DOHH2 (cell line): ENCODE measurements at regions not wholly inside any gene's neighbourhood (a gene's known extent, or its start where the extent isn't known, plus 50 kb on each side); places are given as distances from the start of the nearest gene placed in this dataset.

Experiments
- H3F3A ChIP-seq: fragments of 200-600 bp; sonication (generic), shearing (Covaris generic); 2 replicates; pipeline ENCODE4 v1.6.0; 2016; ENCODE audit warnings: antibody characterized with exemption, mild to moderate bottlenecking; ENCODE audit not compliant: control insufficient read depth, insufficient read depth
- H3K27ac ChIP-seq: fragments of 200-600 bp; sonication (generic); 2 replicates; pipeline ENCODE4 v1.5.1; 2014; ENCODE audit warnings: low read depth, mild to moderate bottlenecking, low read length, moderate library complexity
- H3K27me3 ChIP-seq: fragments of 200-600 bp; sonication (generic); 2 replicates; pipeline ENCODE4 v1.6.1; 2014; ENCODE audit warnings: mild to moderate bottlenecking, low read length, mixed read lengths; ENCODE audit not compliant: control insufficient read depth
- H3K36me3 ChIP-seq: fragments of 200-600 bp; sonication (generic); 2 replicates; pipeline ENCODE4 v1.6.1; 2014; ENCODE audit warnings: mild to moderate bottlenecking, low read length, moderate library complexity, mixed read lengths; ENCODE audit not compliant: control insufficient read depth
- H3K4me1 ChIP-seq: fragments of 200-600 bp; sonication (generic); 2 replicates; pipeline ENCODE4 v1.6.1; 2014; ENCODE audit warnings: mild to moderate bottlenecking, low read length, mixed read lengths; ENCODE audit not compliant: control insufficient read depth
- H3K4me2 ChIP-seq: fragments of 200-600 bp; sonication (generic); 2 replicates; pipeline ENCODE4 v1.6.0; 2014; ENCODE audit warnings: mild to moderate bottlenecking, low read length, moderate library complexity
- H3K4me3 ChIP-seq: fragments of 200-600 bp; sonication (generic); 2 replicates; pipeline ENCODE4 v1.5.1; 2014; ENCODE audit warnings: mild to moderate bottlenecking, low read length, mixed read lengths
- H3K79me2 ChIP-seq: fragments of 200-600 bp; sonication (generic); 2 replicates; pipeline ENCODE4 v1.6.1; 2014; ENCODE audit warnings: mild to moderate bottlenecking, low read length, mixed read lengths; ENCODE audit not compliant: control insufficient read depth
- H3K9me2 ChIP-seq: fragments of 200-600 bp; sonication (generic); replicated peaks from 2 replicates; pipeline ENCODE4 v1.6.1; 2014; ENCODE audit warnings: mild to moderate bottlenecking, low read length, mixed read lengths; ENCODE audit not compliant: control insufficient read depth
- H3K9me3 ChIP-seq: fragments of 200-600 bp; sonication (generic); 2 replicates; pipeline ENCODE4 v1.6.1; 2014; ENCODE audit warnings: antibody characterized with exemption, low read length, mixed read lengths; ENCODE audit not compliant: control insufficient read depth, insufficient read depth
- H4K20me1 ChIP-seq: fragments of 200-600 bp; sonication (generic); 2 replicates; pipeline ENCODE4 v1.6.0; 2014; ENCODE audit warnings: low read depth, mild to moderate bottlenecking, antibody characterized with exemption, low read length, moderate library complexity; ENCODE audit not compliant: control insufficient read depth, insufficient read depth
- CTCF ChIP-seq: fragments of 200-600 bp; sonication (generic); IDR thresholded peaks from one replicate; pipeline ENCODE4 v1.5.1; 2014; ENCODE audit warnings: antibody characterized with exemption, mild to moderate bottlenecking, low read depth, low read length; ENCODE audit not compliant: poor library complexity, severe bottlenecking
- EZH2phosphoT487 ChIP-seq: fragments of 200-600 bp; sonication (generic); IDR thresholded peaks from 2 replicates; pipeline ENCODE4 v1.6.1; 2017; ENCODE audit warnings: borderline replicate concordance, mild to moderate bottlenecking, antibody characterized with exemption, low read length, moderate library complexity, mixed read lengths

- H4K20me1 ChIP-seq, result no peaks in the 10 kb centered on the region
- H3K27me3 ChIP-seq, result no peaks in the 10 kb centered on the region
- H3K9me2 ChIP-seq, result no peaks in the 10 kb centered on the region
- no peaks in the 10 kb centered on the region for H3K36me3 ChIP-seq
- TF ChIP-seq CTCF (no peak), EZH2phosphoT487 (no peak)
- H3K4me2 ChIP-seq, result no peak overlapping the region
- no peaks in the 10 kb centered on the region for H3F3A ChIP-seq
- H3K27ac ChIP-seq, result no peak overlapping the region
- H3K4me1 ChIP-seq, result peaks cover 22% of the 10 kb centered on the region
- no peak overlapping the region for H3K4me3 ChIP-seq
- H3K9me3 ChIP-seq, result no peaks in the 10 kb centered on the region
- H3K79me2 ChIP-seq, result no peaks in the 10 kb centered on the region
These were observed 87.5 kb upstream of the DAZL start for GRCh38 chr3:16692486-16693344.

- no peak for TF ChIP-seq CTCF
- no peak for TF ChIP-seq EZH2phosphoT487
- Histone ChIP-seq H4K20me1 (no peaks in the 10 kb centered on the region), H3K79me2 (no peaks in the 10 kb centered on the region), H3K27me3 (no peaks in the 10 kb centered on the region), H3K4me3 (no peak overlapping the region), H3K27ac (no peak overlapping the region), H3K4me1 (peaks cover 28% of the 10 kb centered on the region), H3K36me3 (no peaks in the 10 kb centered on the region), H3F3A (no peaks in the 10 kb centered on the region), H3K4me2 (no peak overlapping the region), H3K9me2 (no peaks in the 10 kb centered on the region), H3K9me3 (no peaks in the 10 kb centered on the region)
These were observed 88.6 kb upstream of the DAZL start for GRCh38 chr3:16693820-16694219.

- Histone ChIP-seq H3F3A (no peaks in the 10 kb centered on the region), H3K27ac (no peak overlapping the region), H3K79me2 (no peaks in the 10 kb centered on the region), H3K27me3 (no peaks in the 10 kb centered on the region), H3K4me1 (peaks cover 28% of the 10 kb centered on the region), H3K4me3 (no peak overlapping the region), H3K9me3 (no peaks in the 10 kb centered on the region), H4K20me1 (no peaks in the 10 kb centered on the region), H3K4me2 (peak overlapping the region; percentile 49; the same call in 1 of the 2 replicates), H3K9me2 (no peaks in the 10 kb centered on the region), H3K36me3 (no peaks in the 10 kb centered on the region)
- TF ChIP-seq EZH2phosphoT487 (no peak), CTCF (no peak)
These were observed 90.5 kb upstream of the DAZL start for GRCh38 chr3:16695710-16696109.
